Adipose tissue (tissue), 3 donors: ENCODE measurements at regions not wholly inside any gene's neighbourhood (a gene's known extent, or its start where the extent isn't known, plus 50 kb on each side); places are given as distances from the start of the nearest gene placed in this dataset.

ENCODE experiments used
- H3K27ac ChIP-seq: one replicate; pipeline ENCODE4 v1.5.1; 2013; ENCODE audit warnings: low read depth, low read length
- WGBS, 3 donors: extraction: QIAGEN DNeasy Blood & Tissue Kit; methylation state at CpG; one replicate each; pipeline ENCODE4 v1.1.7; 2013; 5-methylcytosine and 5-hydroxymethylcytosine counted together
- donor health status: healthy with polysubstance abuse.
- donor health status: Bipolar disorder and iron deficiency.
- donor health status: healthy.

GRCh38 chr2:217429981-217430500 is 570.2 kb upstream of the TNP1 start:
- H3K27ac ChIP-seq = no peak overlapping the region
- 87 to 92% (median 91%) methylated on average over 6 of the region's 6 CpGs for WGBS, 3 donors

GRCh38 chr2:217421834-217422233 is 562.0 kb upstream of the TNP1 start:
- H3K27ac ChIP-seq = no peak overlapping the region

GRCh38 chr2:217420854-217421253 is 561.0 kb upstream of the TNP1 start:
- no peak overlapping the region for H3K27ac ChIP-seq
- 68 to 77% (median 73%) methylated on average over 4 of the region's 4 CpGs for WGBS, 3 donors

- WGBS, 3 donors = 81 to 86% (median 85%) methylated on average over 5 of the region's 5 CpGs
- no peak overlapping the region for H3K27ac ChIP-seq
Measured at GRCh38 chr2:217419055-217419671, 559.3 kb upstream of the TNP1 start.

GRCh38 chr2:217418544-217418943 is 558.7 kb upstream of the TNP1 start:
- H3K27ac ChIP-seq = no peak overlapping the region

GRCh38 chr2:217418090-217418489 is 558.2 kb upstream of the TNP1 start:
- 83 to 85% (median 84%) methylated on average over 3 of the region's 3 CpGs for WGBS, 3 donors
- no peak overlapping the region for H3K27ac ChIP-seq

More at GRCh38 chr2:217418544-217418943, 558.7 kb upstream of the TNP1 start:
- WGBS, 3 donors = 66 to 81% (median 71%) methylated on average over 3 of the region's 3 CpGs

GRCh38 chr2:217417536-217417935 is 557.7 kb upstream of the TNP1 start:
- no peak overlapping the region for H3K27ac ChIP-seq

- WGBS, 3 donors = 71 to 86% (median 82%) methylated on average over 1 of the region's 1 CpG
- H3K27ac ChIP-seq = no peak overlapping the region
Measured at GRCh38 chr2:217415316-217415715, 555.5 kb upstream of the TNP1 start.

GRCh38 chr2:217414429-217414828 is 554.6 kb upstream of the TNP1 start:
- 63 to 70% (median 68%) methylated on average over 4 of the region's 4 CpGs for WGBS, 3 donors
- H3K27ac ChIP-seq = no peak overlapping the region

GRCh38 chr2:217413193-217413592 is 553.3 kb upstream of the TNP1 start:
- no peak overlapping the region for H3K27ac ChIP-seq
- 52 to 59% (median 59%) methylated on average over 5 of the region's 5 CpGs for WGBS, 3 donors

GRCh38 chr2:217412721-217413120 is 552.9 kb upstream of the TNP1 start:
- peak overlapping the region; percentile 6 for H3K27ac ChIP-seq
- 49 to 72% (median 57%) methylated on average over 4 of the region's 4 CpGs for WGBS, 3 donors

- H3K27ac ChIP-seq = peak overlapping the region; percentile 6
Measured at GRCh38 chr2:217412277-217412676, 552.4 kb upstream of the TNP1 start.

- H3K27ac ChIP-seq = no peak overlapping the region
- WGBS, 3 donors = 57 to 72% (median 71%) methylated on average over 2 of the region's 2 CpGs
Measured at GRCh38 chr2:217410681-217410960, 550.8 kb upstream of the TNP1 start.

- WGBS, 3 donors = 59 to 78% (median 60%) methylated on average over 2 of the region's 2 CpGs
- no peak overlapping the region for H3K27ac ChIP-seq
Measured at GRCh38 chr2:217409949-217410680, 550.3 kb upstream of the TNP1 start.

- no peak overlapping the region for H3K27ac ChIP-seq
- WGBS, 3 donors = 81 to 90% (median 85%) methylated on average over 3 of the region's 3 CpGs
Measured at GRCh38 chr2:217407362-217407761, 547.5 kb upstream of the TNP1 start.

GRCh38 chr2:217404236-217404760 is 544.4 kb upstream of the TNP1 start:
- WGBS, 3 donors = 56 to 64% (median 59%) methylated on average over 2 of the region's 2 CpGs
- no peak overlapping the region for H3K27ac ChIP-seq

GRCh38 chr2:217402761-217403383 is 543.0 kb upstream of the TNP1 start:
- 36 to 55% (median 37%) methylated on average over 6 of the region's 6 CpGs for WGBS, 3 donors
- H3K27ac ChIP-seq = no peak overlapping the region

- H3K27ac ChIP-seq = no peak overlapping the region
- 84 to 97% (median 87%) methylated on average over 3 of the region's 3 CpGs for WGBS, 3 donors
Measured at GRCh38 chr2:217402144-217402543, 542.3 kb upstream of the TNP1 start.

GRCh38 chr2:217399291-217399690 is 539.4 kb upstream of the TNP1 start:
- H3K27ac ChIP-seq = no peak overlapping the region
- WGBS, 3 donors = 83 to 86% (median 85%) methylated on average over 5 of the region's 5 CpGs

GRCh38 chr2:217398860-217399259 is 539.0 kb upstream of the TNP1 start:
- 31 to 76% (median 42%) methylated on average over 9 of the region's 9 CpGs for WGBS, 3 donors
- H3K27ac ChIP-seq = no peak overlapping the region
